ENCODE measurements at regions not wholly inside any gene's neighbourhood (a gene's known extent, or its start where the extent isn't known, plus 50 kb on each side); places are given as distances from the start of the nearest gene placed in this dataset.
"Not testable (repeated sequence)": the region's sequence is repeated elsewhere in the genome, so short reads cannot be mapped to it uniquely, and the experiment has no call there.

DNA sequence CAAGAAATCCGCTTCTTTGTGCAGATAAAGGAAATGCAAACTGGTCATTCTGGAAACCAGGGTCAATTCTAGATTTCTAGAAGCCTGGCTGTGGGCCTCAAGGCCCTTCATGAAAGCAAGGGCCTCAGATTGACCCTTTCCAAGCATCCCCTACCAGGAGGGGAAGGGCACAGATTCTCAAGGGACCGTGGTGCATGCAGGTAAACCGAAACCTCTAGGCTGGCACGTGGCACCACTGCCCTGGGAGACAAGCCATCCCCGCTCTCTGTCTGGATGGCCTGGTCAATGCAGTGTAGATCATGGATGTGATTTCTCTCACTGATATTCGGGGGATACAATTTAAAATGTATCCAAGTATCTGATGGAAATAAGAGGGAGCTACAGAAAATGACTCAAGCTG lies 69.4 kb downstream of the TOMM20 start:
- no peak for DNase-seq (ENCODE audit: low read depth)

DNA sequence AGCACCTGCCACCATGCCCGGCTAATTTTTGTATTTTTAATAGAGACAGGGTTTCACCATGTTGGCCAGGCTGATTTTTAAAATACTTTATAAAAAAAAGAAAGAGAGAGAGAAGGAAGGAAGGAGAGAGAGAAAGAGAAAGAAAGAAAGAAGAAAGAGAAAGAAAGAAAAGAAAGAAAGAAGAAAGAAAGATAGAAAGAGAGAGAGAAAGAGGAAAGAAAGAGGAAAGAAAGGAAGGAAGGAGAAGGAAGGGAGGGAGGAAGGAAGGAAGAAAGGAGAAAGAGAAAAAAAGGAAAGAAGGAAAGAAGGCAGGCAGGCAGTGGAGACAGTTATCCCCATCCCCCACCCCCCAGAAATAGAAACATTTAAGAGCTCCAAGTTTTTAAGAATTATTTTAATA lies 69.9 kb downstream of the TOMM20 start:
- no peak for DNase-seq (ENCODE audit: low read depth)

DNA sequence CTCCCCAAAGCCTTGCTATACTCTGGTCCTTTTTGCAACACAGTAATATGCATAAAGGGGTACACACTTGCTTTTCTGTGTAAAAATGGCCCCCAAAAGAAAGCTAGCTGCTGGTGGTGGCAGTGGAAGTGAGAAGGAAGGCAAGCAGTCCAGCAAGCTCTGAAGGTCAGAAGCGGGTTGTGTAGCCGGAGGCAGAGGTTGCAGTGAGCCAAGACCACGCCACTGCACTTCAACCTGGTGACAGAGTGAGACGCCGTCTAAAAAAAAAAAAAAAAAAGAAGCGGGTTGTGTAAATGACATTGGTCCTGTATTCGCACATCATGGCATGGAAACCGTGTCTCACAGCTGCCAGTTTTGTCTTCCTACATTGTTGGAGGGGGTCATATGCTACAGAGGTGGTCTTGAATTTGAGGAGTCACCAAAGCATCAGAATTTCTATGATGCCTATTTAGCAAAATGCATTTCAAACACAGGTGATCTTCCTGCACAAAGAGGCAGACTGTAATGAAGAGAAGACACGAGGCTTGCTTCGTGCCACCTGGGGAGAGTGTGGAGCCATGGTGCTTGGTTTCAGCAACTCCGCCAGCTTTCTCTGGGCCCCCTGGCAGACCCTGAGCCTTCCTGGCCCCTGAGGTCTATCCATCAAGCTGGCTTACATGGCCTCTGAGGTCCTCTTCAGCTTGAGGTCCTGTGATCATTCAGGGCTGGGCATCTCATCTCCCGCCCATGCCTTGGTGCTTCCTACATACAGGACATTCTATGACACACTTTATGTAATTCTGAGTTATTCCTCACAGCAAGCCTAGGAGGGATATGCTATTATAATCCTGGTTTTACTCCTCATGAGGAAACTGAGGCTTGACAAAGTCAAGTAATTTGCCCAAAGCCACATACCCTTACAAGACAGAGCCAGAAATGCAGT lies 71.0 kb downstream of the TOMM20 start:
- no peak for DNase-seq (ENCODE audit: low read depth)

DNA sequence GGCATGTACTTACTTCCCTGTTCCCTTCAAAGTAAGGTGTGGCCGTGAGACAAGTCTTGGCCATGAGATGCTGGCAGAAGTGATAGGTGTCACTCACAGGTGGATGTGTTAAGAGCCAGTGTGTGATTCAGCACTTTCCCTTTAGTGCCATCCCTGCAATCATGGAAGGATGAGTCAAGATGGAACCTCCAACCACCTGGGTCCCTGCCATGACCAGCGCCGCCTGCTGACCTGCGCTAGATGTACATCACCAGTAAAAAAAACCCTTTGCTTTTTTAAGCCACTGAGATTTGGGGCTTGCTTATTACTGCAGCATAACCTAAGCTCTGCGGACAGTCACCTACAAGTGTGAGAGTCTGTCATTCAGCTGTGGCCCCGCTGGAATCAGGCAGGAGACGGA lies 71.7 kb downstream of the TOMM20 start:
- DNase-seq (ENCODE audit: low read depth), result no peak

DNA sequence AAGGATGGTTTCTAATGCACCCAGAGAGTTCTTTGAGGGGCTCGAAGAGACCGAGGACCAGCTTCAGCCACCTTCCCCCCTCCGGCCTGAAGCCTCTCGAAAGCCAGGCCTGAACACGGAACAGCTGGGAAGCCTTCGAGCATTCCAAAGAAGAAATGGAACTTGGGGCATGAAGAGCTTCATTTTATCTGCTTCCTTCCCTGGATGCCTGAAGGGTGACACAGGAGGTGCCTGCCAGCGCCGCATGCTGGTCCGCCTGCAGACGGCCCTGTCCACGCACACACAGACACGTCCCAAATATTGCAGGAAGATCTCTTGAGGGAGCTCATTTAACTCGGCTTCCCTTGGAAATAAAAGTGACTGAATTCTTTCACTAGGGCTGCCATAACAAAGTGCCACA lies 73.7 kb downstream of the TOMM20 start:
- no peak for DNase-seq (ENCODE audit: low read depth)

DNA sequence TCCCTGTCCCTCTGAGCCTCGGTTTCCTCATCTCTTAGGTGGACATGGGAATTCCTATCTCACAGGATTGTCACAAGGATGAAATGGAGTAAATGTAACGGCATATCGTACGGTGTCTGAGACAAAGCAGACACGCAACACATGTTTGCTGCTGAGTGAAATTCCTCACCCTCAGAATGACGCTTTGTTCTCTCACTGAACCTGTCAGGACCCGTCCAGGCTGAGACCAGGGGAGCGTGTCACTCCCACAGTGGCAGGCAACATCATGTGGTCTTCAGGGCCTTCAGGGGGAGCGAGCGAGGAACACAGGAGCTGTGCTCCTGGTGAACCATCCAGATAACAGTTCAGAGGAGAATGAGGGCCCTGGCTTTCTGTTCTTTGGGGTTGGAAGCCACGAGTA lies 74.2 kb downstream of the TOMM20 start:
- DNase-seq (ENCODE audit: low read depth), result no peak

DNA sequence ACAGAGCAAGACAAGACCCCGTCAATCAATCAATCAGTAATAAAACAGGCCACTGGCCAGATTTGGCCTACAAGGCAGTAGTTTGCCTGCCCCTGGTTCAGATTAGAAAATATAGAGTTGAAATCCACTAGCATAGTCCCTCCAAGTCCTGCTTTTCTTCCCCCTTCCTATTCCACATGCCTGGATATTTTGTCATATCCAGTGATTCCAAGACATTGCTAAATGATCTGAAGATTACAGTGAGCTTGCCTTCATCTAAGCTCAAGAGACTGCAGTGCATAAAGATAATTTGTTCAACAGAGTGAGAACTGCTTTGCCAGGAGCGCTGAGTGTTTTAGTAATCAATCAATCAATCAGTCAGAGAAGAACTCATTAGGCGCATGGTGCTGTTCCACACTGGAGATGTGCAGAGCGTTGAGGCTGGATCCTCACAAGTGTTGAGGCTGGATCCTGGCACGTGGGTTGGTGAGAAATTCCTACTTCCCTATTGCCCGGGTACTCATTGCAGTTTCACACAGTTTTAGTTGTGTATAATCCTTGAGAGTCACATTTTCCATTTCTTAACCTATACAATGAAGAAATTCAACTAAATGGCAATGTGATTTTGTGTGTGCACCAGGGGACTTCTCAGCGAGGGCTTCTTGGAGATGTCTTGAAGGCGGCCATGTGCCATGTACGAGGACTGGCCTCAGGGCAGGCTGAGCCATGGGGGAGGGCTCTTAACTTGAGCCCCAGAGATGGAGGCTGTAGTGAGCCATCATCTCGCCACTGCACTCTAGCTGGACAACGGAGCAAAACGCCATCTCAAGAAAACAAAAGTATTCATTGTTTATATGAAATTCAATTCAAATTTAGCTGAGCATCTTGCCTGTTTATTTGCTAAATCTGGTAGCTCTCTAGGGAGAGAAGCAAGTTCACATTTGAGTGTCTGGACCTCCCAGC lies 76.3 kb downstream of the TOMM20 start:
- DNase-seq (ENCODE audit: low read depth), result no peak

DNA sequence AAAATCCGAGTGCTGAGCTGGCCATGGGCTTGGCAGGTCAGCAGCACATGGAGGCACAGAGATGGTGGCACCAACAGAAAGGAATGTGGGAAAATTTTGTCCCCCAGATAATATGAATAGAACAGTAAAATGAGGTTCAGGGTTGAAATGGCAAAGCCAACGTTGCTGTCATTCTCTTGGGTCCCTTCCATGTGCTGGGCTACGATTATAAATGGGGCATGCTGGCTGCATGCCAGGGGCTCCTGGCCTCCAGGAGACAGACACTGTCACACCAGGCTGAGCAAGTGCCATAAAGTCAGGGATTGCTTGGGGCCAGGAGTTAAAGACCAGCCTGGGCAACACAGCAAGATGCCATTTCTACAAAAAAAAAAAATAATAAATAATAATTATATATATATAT lies 77.1 kb downstream of the TOMM20 start:
- DNase-seq (ENCODE audit: low read depth), result no peak

DNA sequence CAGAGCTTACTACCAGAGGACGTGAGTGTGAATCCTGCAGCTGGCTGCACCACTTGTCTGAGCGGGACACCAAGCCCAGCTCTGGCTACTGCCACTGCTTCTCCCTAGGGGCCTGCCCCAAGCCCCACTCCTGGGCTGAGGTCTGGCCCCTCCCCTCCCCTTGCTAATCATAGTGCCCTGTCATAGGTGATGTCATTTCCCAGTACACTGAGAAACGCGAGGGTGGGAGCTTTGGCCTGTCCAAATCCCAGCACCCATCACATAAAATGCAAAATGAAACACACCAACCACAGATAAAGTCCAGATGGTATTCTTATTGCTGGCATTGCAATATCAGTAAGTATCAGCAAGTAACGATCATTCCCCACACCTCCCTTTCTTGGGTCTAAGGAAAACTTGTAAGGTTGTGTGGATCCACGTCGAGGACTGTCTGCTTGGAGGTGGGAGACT lies 77.7 kb downstream of the TOMM20 start:
- peak; percentile 40 for DNase-seq (ENCODE audit: low read depth)

DNA sequence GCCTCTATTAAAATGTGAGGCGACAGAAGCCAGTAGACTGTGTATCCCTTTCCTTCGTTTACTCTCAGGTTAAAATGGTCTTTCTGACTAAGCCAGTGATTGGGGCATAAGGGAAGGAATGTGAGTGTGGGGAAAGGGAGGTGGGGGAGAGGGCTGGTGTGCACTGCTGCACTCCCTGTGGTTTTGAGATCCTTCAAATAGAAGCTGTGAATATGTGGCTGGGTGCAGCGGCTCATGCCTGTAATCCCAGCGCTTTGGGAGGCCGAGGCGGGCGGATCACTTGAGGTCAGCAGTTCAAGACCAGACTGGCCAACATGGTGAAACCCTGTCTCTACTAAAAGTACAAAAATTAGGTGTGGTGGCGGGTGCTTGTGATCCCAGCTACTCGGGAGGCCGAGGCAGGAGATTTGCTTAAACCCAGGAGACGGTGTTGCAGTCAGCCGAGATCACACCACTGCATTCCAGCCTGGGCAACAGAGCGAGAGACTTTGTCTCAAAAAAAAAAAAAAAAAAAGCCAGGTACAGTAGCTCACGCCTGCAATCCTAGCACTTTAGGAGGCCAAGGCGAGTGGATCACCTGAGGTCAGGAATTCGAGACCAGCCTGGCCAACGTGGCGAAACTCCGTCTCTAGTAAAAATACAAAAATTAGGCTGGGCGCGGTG lies 78.8 kb downstream of the TOMM20 start:
- DNase-seq (ENCODE audit: low read depth), result not testable (repeated sequence)

DNA sequence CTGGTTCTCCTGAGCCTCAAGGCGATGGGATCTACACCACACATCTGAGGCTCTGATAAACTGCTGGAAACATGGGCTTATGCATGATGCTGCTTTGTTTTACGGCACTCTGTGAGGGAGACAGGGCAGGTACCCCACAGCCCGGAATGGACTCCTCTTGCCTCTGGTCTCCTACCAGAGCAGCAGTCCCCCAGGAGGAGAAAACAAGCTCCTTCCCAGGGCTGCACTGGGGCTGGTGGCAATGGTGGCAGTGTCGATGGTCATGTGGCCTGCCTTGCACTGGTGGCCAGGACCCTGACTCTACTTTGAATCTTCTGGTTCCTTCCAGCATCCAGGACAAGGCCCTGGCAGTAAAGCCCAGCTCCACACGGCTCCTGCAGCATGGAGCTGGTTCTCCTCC lies 79.4 kb downstream of the TOMM20 start:
- no peak for DNase-seq (ENCODE audit: low read depth)

DNA sequence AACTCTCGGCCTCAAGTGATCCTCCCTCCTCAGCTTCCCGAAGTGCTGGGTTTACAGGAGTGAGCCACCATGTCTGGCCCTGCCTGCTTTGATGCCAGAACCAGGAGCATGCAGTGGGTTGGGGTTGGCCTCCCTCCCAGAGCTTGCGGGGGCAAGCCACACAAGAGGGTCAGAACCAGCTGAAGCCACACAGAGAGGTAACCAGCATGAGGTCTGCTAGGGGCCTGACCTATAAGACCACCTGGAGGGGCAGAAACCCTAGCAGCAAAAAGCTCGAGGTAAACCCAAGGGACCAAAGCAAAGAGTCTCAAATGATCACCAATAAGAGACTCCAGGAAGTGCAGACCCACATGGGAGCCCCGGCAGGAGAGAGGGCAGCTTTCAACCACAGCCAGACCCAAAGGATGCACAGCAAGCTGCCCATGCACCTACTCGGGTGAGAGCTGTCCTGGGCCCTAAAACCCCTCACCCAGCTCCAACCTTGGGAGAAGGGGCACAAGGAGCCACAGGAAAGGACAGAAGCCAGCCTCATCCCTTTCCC lies 81.2 kb downstream of the TOMM20 start:
- no peak for DNase-seq (ENCODE audit: low read depth)

DNA sequence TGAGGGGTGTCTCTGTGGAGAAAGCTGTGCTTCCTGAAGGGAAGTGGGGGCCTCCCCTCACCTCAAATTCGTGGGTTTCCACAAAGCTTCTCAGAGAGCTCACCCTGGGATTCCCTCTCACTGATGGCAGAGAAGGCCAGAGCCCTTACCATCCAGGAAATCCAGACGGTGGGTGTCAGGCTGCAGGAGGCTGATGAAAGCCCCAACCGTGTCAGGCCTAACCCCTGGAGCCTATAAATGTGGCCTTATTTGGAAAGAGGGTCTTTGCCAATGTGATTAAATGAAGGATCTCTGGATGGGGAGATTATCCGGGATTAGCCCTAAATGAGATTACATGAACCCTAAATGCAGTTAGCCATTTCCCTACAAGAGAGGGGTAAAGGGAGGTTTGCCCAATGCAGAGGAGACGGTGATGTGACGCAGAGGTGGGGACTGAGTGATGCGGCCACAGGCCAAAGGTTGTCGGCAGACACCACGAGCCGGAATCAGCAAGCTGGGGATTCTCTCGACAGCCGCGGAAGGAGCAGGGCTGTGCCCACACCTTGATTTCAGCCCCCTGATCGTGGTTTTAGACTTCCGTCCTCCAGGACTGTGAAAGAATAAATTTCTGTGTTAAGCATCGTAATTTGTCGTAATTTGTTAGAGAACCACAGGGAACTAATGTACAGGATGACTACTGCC lies 82.6 kb downstream of the TOMM20 start:
- DNase-seq (ENCODE audit: low read depth), result no peak

DNA sequence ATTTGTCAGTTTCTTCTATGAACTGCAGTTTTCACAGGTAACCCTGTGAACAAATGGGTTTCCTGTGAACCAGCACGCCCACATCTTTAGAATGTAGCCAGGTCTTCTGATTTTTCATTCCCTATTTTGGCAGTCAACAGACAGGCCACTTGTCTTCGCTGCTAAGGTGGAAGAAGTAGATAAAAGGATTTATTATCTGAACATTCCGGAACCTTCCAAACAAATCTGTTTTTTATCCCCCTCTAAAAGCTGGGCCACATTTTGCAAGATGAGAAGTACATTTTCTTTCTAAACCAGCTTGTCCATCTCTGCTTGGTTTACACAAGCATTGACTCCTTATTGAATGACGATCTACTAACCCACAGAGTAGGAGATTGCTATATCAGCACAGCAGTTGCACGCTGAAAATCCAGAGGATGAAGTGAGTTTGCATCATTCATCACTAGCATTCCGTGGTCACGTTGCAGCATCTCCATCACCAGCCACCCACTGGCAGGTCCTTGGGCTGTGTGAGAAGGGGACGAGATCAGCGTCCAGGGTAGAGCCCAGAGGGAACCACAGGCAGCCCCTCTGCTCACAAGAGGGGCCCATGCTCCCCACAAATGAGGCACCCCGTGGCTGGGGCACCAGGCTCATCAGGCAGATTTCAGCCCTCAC lies 83.5 kb downstream of the TOMM20 start:
- no peak for DNase-seq (ENCODE audit: low read depth)

DNA sequence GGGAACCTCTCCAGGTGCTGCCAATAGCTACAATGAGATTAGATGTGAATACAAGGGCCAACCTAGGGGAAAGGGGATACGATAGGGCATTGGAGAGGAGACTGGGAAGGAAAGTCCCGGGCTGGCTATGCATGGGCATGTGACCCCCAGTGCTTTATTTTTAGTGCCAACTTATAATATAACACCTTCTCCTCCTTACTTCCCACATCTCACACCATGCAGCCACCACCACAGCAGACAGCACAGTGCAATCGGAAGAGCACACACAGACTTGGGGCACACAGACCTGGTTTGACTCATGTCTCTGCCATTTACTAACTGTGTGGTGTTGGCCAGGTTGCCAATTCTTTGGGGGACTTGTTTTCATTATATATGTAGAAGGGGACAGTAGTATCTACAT lies 85.4 kb downstream of the TOMM20 start:
- no peak for DNase-seq (ENCODE audit: low read depth)

DNA sequence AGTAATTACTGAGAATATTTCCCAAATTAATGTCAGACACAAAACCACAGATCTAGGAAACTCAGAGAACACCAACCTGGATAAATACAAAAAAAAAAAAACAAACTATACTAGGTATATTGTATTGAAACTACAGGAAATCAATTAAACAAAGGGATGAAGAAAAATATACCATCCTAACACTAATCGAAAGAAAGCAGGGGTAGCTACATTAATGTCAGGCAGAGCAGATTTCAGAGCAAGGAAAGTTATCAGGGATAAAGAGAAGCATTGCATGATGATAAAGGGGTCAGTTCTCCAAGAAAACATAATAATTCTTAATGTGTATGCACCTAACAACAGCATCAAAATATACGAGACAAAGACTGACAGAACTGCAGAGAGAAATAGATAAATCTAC lies 89.9 kb downstream of the TOMM20 start:
- DNase-seq (ENCODE audit: low read depth), result no peak

DNA sequence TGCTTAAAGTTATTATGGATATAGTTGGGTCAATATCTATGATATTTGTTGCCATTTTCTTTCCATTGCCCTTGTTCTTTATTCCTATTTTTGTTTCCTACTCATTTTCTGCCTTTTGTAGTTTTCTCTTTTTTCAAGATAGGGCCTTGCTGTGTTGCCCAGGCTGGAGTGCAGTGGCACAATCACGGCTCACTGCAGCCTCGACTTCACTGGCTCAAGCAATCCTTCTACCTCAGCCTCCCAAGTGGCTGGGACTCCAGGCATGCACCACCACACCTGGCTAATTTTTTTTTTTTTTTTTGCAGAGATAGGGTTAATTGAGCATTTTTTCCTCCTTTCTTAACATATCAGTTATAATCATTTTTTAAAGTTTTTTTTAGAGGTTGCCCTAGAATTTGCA lies 92.7 kb downstream of the TOMM20 start:
- DNase-seq (ENCODE audit: low read depth), result no peak

DNA sequence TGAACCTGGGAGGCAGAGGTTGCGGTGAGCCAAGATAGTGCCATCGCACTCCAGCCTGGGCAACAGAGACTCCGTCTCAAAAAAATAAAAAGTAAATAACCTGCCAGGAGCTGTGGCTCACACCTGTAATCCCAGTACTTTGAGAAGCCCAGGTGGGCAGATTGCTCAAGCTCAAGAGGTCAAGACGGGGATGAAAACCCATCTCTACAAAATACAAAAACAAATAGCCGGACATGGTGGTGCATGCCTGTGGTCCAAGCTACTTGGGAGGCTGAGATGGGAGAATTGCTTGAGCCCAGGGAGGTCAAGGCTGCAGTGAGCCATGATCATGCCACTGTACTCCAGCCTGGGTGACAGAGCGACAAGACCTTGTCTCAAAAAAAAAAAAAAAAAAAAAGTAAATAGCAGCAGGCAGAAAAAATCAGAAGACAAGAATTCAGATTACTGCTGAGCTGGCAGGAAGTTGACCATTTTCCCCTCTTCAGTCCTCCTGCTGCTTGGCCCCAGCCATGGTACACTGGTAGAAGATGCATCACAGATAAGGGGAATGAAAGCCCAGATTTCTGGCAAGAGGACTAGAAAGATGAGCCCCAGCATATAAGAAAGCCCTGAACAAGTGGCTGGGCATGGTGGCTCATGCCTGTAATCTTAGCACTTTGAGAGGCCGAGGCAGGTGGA lies 97.6 kb downstream of the TOMM20 start:
- no peak for DNase-seq (ENCODE audit: low read depth)

DNA sequence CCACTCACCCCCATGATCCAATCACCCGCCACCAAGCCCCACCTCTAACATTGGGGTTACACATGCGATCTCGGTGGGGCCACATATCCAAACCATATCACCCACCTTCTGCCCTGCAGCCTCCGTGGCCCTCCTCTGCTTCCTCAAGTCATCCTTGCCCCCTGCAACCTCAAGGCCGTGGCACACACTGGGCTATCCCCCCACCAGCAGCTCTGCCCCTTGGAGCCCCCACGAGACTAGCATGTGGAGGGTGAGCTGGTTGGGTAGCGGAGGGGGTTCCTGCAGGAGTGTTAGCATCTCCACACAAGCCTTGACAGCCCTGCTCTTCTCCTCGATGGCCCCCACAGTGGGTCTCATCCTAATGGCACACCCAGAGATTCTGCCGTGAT lies 100.8 kb downstream of the TOMM20 start:
- no peak for DNase-seq (ENCODE audit: low read depth)

DNA sequence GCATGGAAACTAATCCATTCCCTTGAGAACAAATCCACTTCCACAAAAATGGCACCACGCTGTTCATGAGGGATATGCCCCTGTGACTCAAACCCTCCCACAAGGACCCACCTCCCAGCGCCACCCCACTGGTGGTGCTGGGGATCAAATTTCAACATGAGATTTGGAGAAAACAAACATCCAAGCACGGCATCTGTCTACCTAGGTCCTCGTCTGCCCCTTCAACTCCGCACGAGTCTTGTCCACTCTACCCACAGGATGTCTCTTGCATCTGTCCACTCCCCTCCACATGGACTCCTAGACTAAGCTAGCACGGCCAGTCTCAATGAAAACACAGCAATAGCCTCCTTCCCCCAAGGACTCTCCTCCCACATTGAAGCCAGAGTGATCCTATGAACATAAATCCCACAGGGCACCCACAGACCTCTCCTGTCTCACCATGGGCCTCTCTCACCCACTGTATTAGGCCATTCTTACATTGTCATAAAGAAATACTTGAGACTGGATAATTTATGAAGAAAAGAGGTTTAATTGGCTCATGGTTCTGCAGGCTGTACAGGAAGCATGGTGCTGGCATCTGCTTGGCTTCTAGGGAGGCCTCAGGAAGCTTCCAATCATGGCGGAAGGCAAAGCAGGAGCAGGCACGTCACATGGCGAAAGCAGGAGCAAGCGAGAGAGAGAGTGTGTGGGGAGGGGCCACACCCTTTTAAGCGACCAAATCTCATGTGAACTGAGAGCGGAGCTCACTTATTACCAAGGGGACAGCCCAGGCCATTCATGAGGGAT lies 101.4 kb downstream of the TOMM20 start:
- no peak for DNase-seq (ENCODE audit: low read depth)
